Loucy (cell line): ENCODE measurements at regions not wholly inside any gene's neighbourhood (a gene's known extent, or its start where the extent isn't known, plus 50 kb on each side); places are given as distances from the start of the nearest gene placed in this dataset.

ENCODE experiments used
- H2AFZ ChIP-seq: fragments of 200-600 bp; sonication (generic); 2 replicates; pipeline ENCODE4 v1.6.0; 2016; ENCODE audit warnings: antibody characterized with exemption, mild to moderate bottlenecking, low read length, moderate library complexity
- H3F3A ChIP-seq: fragments of 200-600 bp; 2 replicates; pipeline ENCODE4 v1.6.0; 2016; ENCODE audit warnings: antibody characterized with exemption, low read depth, mild to moderate bottlenecking
- H3K27me3 ChIP-seq: fragments of 200-600 bp; sonication (generic); 2 replicates; pipeline ENCODE4 v1.6.1; 2014; ENCODE audit warnings: low read length, mild to moderate bottlenecking; ENCODE audit not compliant: insufficient read depth, poor library complexity, severe bottlenecking
- H3K36me3 ChIP-seq: fragments of 200-600 bp; sonication (generic); 2 replicates; pipeline ENCODE4 v1.6.1; 2016; ENCODE audit warnings: low read length; ENCODE audit not compliant: insufficient read depth
- H3K4me1 ChIP-seq: fragments of 200-600 bp; sonication (generic); 2 replicates; pipeline ENCODE4 v1.5.1; 2014; ENCODE audit warnings: low read length, mild to moderate bottlenecking; ENCODE audit not compliant: insufficient read depth, poor library complexity, severe bottlenecking
- H3K4me2 ChIP-seq: fragments of 200-600 bp; sonication (generic); 2 replicates; pipeline ENCODE4 v1.6.0; 2014; ENCODE audit warnings: antibody characterized with exemption, low read length, low read depth, mild to moderate bottlenecking; ENCODE audit not compliant: poor library complexity, severe bottlenecking
- H3K4me3 ChIP-seq: fragments of 200-600 bp; sonication (generic); 2 replicates; pipeline ENCODE4 v1.5.1; 2014; ENCODE audit warnings: low read length, mild to moderate bottlenecking, mixed read lengths; ENCODE audit not compliant: poor library complexity, severe bottlenecking
- H3K79me2 ChIP-seq: fragments of 200-600 bp; sonication (generic); 2 replicates; pipeline ENCODE4 v1.6.1; 2014; ENCODE audit warnings: low read length; ENCODE audit not compliant: insufficient read depth
- H3K9ac ChIP-seq: fragments of 200-600 bp; sonication (generic); 2 replicates; pipeline ENCODE4 v1.6.0; 2014; ENCODE audit warnings: mild to moderate bottlenecking, low read depth, low read length, moderate library complexity; ENCODE audit not compliant: poor library complexity, severe bottlenecking
- H3K9me2 ChIP-seq: fragments of 200-600 bp; sonication (generic); replicated peaks from 2 replicates; pipeline ENCODE4 v1.6.1; 2016; ENCODE audit warnings: low read depth, low read length, mixed read lengths
- H3K9me3 ChIP-seq: fragments of 200-600 bp; sonication (generic); 2 replicates; pipeline ENCODE4 v1.6.1; 2014; ENCODE audit warnings: mild to moderate bottlenecking, antibody characterized with exemption, low read length, low read depth; ENCODE audit not compliant: insufficient read depth
- H4K20me1 ChIP-seq: fragments of 200-600 bp; sonication (generic); 2 replicates; pipeline ENCODE4 v1.6.0; 2014; ENCODE audit warnings: antibody characterized with exemption, low read length, mild to moderate bottlenecking; ENCODE audit not compliant: insufficient read depth, poor library complexity, severe bottlenecking
- CTCF ChIP-seq: fragments of 200-600 bp; sonication (generic); conservative IDR thresholded peaks from 2 replicates; pipeline ENCODE4 v1.5.1; 2014; ENCODE audit warnings: mild to moderate bottlenecking, antibody characterized with exemption, low read length
- EZH2phosphoT487 ChIP-seq: fragments of 200-600 bp; IDR thresholded peaks from 2 replicates; pipeline ENCODE4 v1.6.1; 2018; ENCODE audit warnings: antibody characterized with exemption, mild to moderate bottlenecking, moderate library complexity, borderline replicate concordance

GRCh38 chr10:88122576-88122975, 259.2 kb downstream of the PTEN start:
- H4K20me1 ChIP-seq, result peaks cover 78% of the 10 kb centered on the region
- H3K36me3 ChIP-seq, result peaks cover 48% of the 10 kb centered on the region; the same call in 1 of the 2 replicates

GRCh38 chr10:88125766-88126165, 262.3 kb downstream of the PTEN start:
- Histone ChIP-seq H3K27me3 (no peaks in the 10 kb centered on the region), H3K79me2 (peaks cover 98% of the 10 kb centered on the region), H3K4me2 (no peak overlapping the region), H3K4me1 (peaks cover 20% of the 10 kb centered on the region), H2AFZ (no peak overlapping the region), H3K4me3 (no peak overlapping the region), H3F3A (no peaks in the 10 kb centered on the region), H3K9ac (no peak overlapping the region), H4K20me1 (peaks cover 72% of the 10 kb centered on the region), H3K36me3 (peaks cover 45% of the 10 kb centered on the region; the same call in 1 of the 2 replicates), H3K9me3 (no peaks in the 10 kb centered on the region), H3K9me2 (no peaks in the 10 kb centered on the region)
- TF ChIP-seq EZH2phosphoT487, result no peak
- TF ChIP-seq CTCF, result no peak

More at GRCh38 chr10:88122576-88122975, 259.2 kb downstream of the PTEN start:
- Histone ChIP-seq H3K4me1 (peaks cover 30% of the 10 kb centered on the region), H2AFZ (no peak overlapping the region), H3K79me2 (peaks cover 99% of the 10 kb centered on the region), H3K9ac (no peak overlapping the region), H3K4me3 (no peak overlapping the region), H3K9me2 (no peaks in the 10 kb centered on the region), H3K4me2 (no peak overlapping the region), H3K27me3 (no peaks in the 10 kb centered on the region), H3K9me3 (no peaks in the 10 kb centered on the region), H3F3A (no peaks in the 10 kb centered on the region)
- TF ChIP-seq CTCF (no peak), EZH2phosphoT487 (no peak)

- H3K9me3 ChIP-seq, result no peaks in the 10 kb centered on the region
- H3K4me2 ChIP-seq, result no peak overlapping the region
- peaks cover 18% of the 10 kb centered on the region for H3K4me1 ChIP-seq
- H4K20me1 ChIP-seq, result peaks cover 64% of the 10 kb centered on the region
- peaks cover 98% of the 10 kb centered on the region for H3K79me2 ChIP-seq
- TF ChIP-seq EZH2phosphoT487 (no peak), CTCF (no peak)
- H3K4me3 ChIP-seq, result no peak overlapping the region
- H3K36me3 ChIP-seq, result peaks cover 44% of the 10 kb centered on the region; the same call in 1 of the 2 replicates
- no peaks in the 10 kb centered on the region for H3K9me2 ChIP-seq
- no peaks in the 10 kb centered on the region for H3F3A ChIP-seq
- no peak overlapping the region for H3K9ac ChIP-seq
- no peaks in the 10 kb centered on the region for H3K27me3 ChIP-seq
- H2AFZ ChIP-seq, result no peak overlapping the region
Observed at GRCh38 chr10:88126699-88127098, 263.3 kb downstream of the PTEN start.
